B cell (primary cell): ENCODE measurements at regions not wholly inside any gene's neighbourhood (a gene's known extent, or its start where the extent isn't known, plus 50 kb on each side); places are given as distances from the start of the nearest gene placed in this dataset.

ENCODE experiments used
- ATAC-seq: fragments of 200-7000 bp; cut with Tn5 transposase; one replicate; pipeline ENCODE4 v1.10.0; 2021; ENCODE audit warnings: low read depth, mild to moderate bottlenecking, moderate number of reproducible peaks, moderate library complexity
- CTCF ChIA-PET: fragments of 350-600 bp; sonication (Branson Sonifier 250); formaldehyde crosslinking; loops from one replicate; lab custom pipeline; 2021; ENCODE audit warnings: antibody characterized with exemption, inconsistent platforms; lab: Charles Lee
- POLR2A ChIA-PET: fragments of 350-600 bp; sonication (Branson Sonifier 250); formaldehyde crosslinking; loops from one replicate; lab custom pipeline; 2021; ENCODE audit warnings: antibody characterized with exemption; lab: Charles Lee
- DNase-seq: peaks from one replicate; pipeline ENCODE4 v3.0.0; 2013
- H2AFZ ChIP-seq: 2 replicates; pipeline ENCODE4 v1.6.1; 2012; ENCODE audit warnings: mild to moderate bottlenecking, low read depth, low read length; ENCODE audit not compliant: insufficient read depth, poor library complexity, severe bottlenecking
- H3K27ac ChIP-seq, 2 donors: 1 replicate in 1 of 2; 2 replicates in 1 of 2; pipeline ENCODE4 v1.5.1; 2012 to 2013; ENCODE audit warnings: low read length in 2 of 2, mild to moderate bottlenecking in 2 of 2, moderate library complexity in 1 of 2
- H3K27me3 ChIP-seq, 4 experiments: fragments of 200-600 bp in 1 of 4; sonication (generic) in 1 of 4; replicated peaks in 1 of 4; 1 replicate in 2 of 4; 2 replicates in 2 of 4; pipeline versions ENCODE4 v1.6.1 to v1.7.0; 2013 to 2016; ENCODE audit warnings: low read length in 3 of 4, mild to moderate bottlenecking in 2 of 4, mixed read lengths in 1 of 4, moderate library complexity in 1 of 4; ENCODE audit not compliant: insufficient read depth in 4 of 4, control insufficient read depth in 3 of 4; ENCODE audit errors: control extremely low read depth in 1 of 4
- H3K36me3 ChIP-seq, 2 experiments: replicated peaks in 1 of 2; 1 replicate in 1 of 2; 2 replicates in 1 of 2; pipeline versions ENCODE4 v1.6.1 to v1.7.1; 2013; ENCODE audit warnings: low read length in 1 of 2; ENCODE audit not compliant: insufficient read depth in 2 of 2, control insufficient read depth in 1 of 2; ENCODE audit errors: control extremely low read depth in 1 of 2, extremely low read depth in 1 of 2
- H3K4me1 ChIP-seq, 2 donors: fragments of 200-600 bp in 1 of 2; sonication (generic) in 1 of 2; 1 replicate in 1 of 2; 2 replicates in 1 of 2; pipeline versions ENCODE4 v1.5.1 to v1.6.1; 2013 to 2017; ENCODE audit warnings: low read length in 2 of 2; ENCODE audit not compliant: control insufficient read depth in 2 of 2, insufficient read depth in 2 of 2
- H3K4me2 ChIP-seq: replicated peaks from 2 replicates; pipeline ENCODE3; 2012; ENCODE audit warnings: mild to moderate bottlenecking, low read depth, low read length; ENCODE audit not compliant: poor library complexity, severe bottlenecking
- H3K4me3 ChIP-seq, 5 experiments: fragments of 200-600 bp in 1 of 5; sonication (generic) in 1 of 5; 1 replicate in 3 of 5; 2 replicates in 2 of 5; pipeline versions ENCODE4 v1.5.1 to v1.7.0; 2011 to 2016; ENCODE audit warnings: low read length in 4 of 5, mild to moderate bottlenecking in 4 of 5, low read depth in 2 of 5, control low read depth in 1 of 5, moderate library complexity in 1 of 5; ENCODE audit not compliant: insufficient read depth in 1 of 5; ENCODE audit errors: control extremely low read depth in 1 of 5, extremely low read depth in 1 of 5
- H3K79me2 ChIP-seq: fragments of 200-600 bp; sonication (generic); one replicate; pipeline ENCODE4 v1.6.0; 2016; ENCODE audit warnings: low read length; ENCODE audit not compliant: control insufficient read depth, insufficient read depth
- H3K9ac ChIP-seq: fragments of 200-600 bp; sonication (generic); 2 replicates; pipeline ENCODE4 v1.6.1; 2017; ENCODE audit warnings: mild to moderate bottlenecking, low read length, moderate library complexity
- H3K9me3 ChIP-seq, 3 donors: one replicate each; pipeline versions ENCODE4 v1.6.1 to v1.7.1; 2013; ENCODE audit warnings: low read length in 2 of 3; ENCODE audit not compliant: control insufficient read depth in 2 of 3, insufficient read depth in 1 of 3; ENCODE audit errors: control extremely low read depth in 1 of 3
- H4K20me1 ChIP-seq: 2 replicates; pipeline ENCODE4 v1.6.0; 2012; ENCODE audit warnings: mild to moderate bottlenecking, low read length; ENCODE audit not compliant: insufficient read depth, control insufficient read depth, poor library complexity, severe bottlenecking
- H3K27ac Mint-ChIP-seq: one replicate; pipeline ENCODE4 v1.8.0; 2021; ENCODE audit warnings: mixed read lengths
- H3K27me3 Mint-ChIP-seq: one replicate; pipeline ENCODE4 v1.8.0; 2021; ENCODE audit warnings: mixed read lengths
- H3K4me1 Mint-ChIP-seq: one replicate; pipeline ENCODE4 v1.8.0; 2021; ENCODE audit warnings: mixed read lengths
- H3K4me3 Mint-ChIP-seq: one replicate; pipeline ENCODE4 v1.8.0; 2021; ENCODE audit warnings: mixed read lengths
- H3K9me3 Mint-ChIP-seq: one replicate; pipeline ENCODE4 v1.8.0; 2022; ENCODE audit warnings: mixed read lengths; ENCODE audit not compliant: insufficient read depth
- CTCF ChIP-seq: fragments of 200-600 bp; IDR thresholded peaks from one replicate; pipeline ENCODE4 v1.8.0; 2022; ENCODE audit warnings: antibody characterized with exemption, mild to moderate bottlenecking
- EZH2 ChIP-seq: IDR thresholded peaks from 2 replicates; pipeline ENCODE4 v1.6.1; 2012; ENCODE audit warnings: borderline replicate concordance, low read depth, mild to moderate bottlenecking, moderate library complexity, low read length; ENCODE audit not compliant: insufficient read depth, poor library complexity, severe bottlenecking
- WGBS: methylation state at CpG from one replicate; pipeline ENCODE4 v1.1.5; 2013; ENCODE audit warnings: missing lambda C conversion rate; ENCODE audit not compliant: insufficient coverage; 5-methylcytosine and 5-hydroxymethylcytosine counted together
- intact Hi-C: fragments of 100-400 bp; cut with micrococcal nuclease; formaldehyde crosslinking; loops from one replicate; pipeline ENCODE4 v1.10.0; 2022

DNA sequence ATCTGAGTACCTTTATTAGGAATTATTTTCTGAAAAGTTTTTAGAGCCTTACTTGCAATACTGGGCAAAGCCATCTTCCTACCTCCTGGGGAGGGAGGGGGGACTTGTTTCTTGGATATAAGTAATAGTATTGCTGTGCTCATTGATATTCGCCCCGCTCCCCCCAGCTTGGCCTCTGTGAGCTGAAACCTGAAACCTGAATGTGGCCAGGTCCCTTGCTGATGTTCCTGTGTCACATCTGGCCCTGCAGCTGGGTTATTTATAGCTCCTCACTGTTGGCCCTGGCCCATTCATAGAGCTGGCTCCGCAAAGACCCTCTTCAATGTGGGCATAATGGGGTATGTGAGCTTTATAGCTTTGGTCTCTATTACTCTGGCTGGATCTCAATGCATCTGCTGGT lies 59.5 kb downstream of the FRMPD3 start:
- POLR2A ChIA-PET: no interaction called here
- no peak for ATAC-seq

DNA sequence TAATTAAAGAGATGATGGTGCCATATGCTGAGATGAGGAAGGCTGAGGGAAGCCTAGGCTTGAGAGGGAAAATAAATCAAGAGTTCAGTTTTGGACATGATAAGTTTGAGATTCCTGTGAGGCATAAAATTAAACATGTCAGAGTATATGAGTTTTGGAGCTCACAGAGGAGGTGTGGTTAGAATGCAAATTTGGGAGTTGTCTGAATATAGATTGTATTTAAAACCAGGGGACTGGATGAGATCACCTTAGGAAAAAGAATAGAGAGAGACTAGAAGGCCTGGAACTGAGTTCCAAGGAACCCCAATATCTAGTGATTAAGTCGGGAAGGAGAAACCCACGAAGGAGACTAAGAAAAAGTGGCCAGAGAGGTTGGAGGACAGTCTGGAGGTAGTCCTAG lies 65.5 kb downstream of the FRMPD3 start:
- H4K20me1 ChIP-seq: no peaks in the 10 kb centered on the region
- no peaks in the 10 kb centered on the region for H3K79me2 ChIP-seq
- Mint-ChIP-seq H3K9me3 (no peaks in the 10 kb centered on the region), H3K27ac (no peak overlapping the region), H3K27me3 (peaks cover 14% of the 10 kb centered on the region), H3K4me3 (no peak overlapping the region), H3K4me1 (no peaks in the 10 kb centered on the region)
- CTCF ChIA-PET: no interaction called here
- no peak overlapping the region for H2AFZ ChIP-seq
- no CpG with 5 or more reads among the region's 2 CpGs for WGBS
- no peak for ATAC-seq
- intact Hi-C loops: no loop called here
- no peak overlapping the region for H3K4me2 ChIP-seq
- H3K9ac ChIP-seq: no peak overlapping the region
- POLR2A ChIA-PET: no interaction called here
- no peaks in the 10 kb centered on the region for H3K4me1 ChIP-seq
- no peaks in the 10 kb centered on the region for H3K36me3 ChIP-seq
- no peak overlapping the region for H3K27ac ChIP-seq
- H3K9me3 ChIP-seq: no peaks in the 10 kb centered on the region
- no peak for DNase-seq
- H3K4me3 ChIP-seq: no peak overlapping the region
- TF ChIP-seq CTCF: no peak
- no peak for TF ChIP-seq EZH2
- no peaks in the 10 kb centered on the region for H3K27me3 ChIP-seq

More for the DNA sequence above, 59.5 kb downstream of the FRMPD3 start:
- Histone ChIP-seq H3K4me3 (no peak overlapping the region), H3K27me3 (peaks cover 0 to 13% (median 0%) of the 10 kb centered on the region in 4 experiments), H4K20me1 (no peaks in the 10 kb centered on the region), H3K4me1 (no peaks in the 10 kb centered on the region), H2AFZ (no peak overlapping the region), H3K9ac (no peak overlapping the region), H3K9me3 (peaks cover 0 to 6% (median 0%) of the 10 kb centered on the region in 3 donors), H3K4me2 (no peak overlapping the region), H3K27ac (no peak overlapping the region), H3K79me2 (no peaks in the 10 kb centered on the region), H3K36me3 (no peaks in the 10 kb centered on the region)
- DNase-seq: no peak
- peaks cover 20% of the 10 kb centered on the region for H3K27me3 Mint-ChIP-seq
- H3K9me3 Mint-ChIP-seq: no peaks in the 10 kb centered on the region
- WGBS: 100% methylated on average over 2 of the region's 3 CpGs
- CTCF ChIA-PET: no interaction called here
- intact Hi-C loops: no loop called here
- TF ChIP-seq EZH2 (no peak), CTCF (no peak)
- H3K4me3 Mint-ChIP-seq: no peak overlapping the region
- H3K27ac Mint-ChIP-seq: no peak overlapping the region
- peaks cover 2% of the 10 kb centered on the region for H3K4me1 Mint-ChIP-seq
